GM21717 (cell line): ENCODE measurements at regions not wholly inside any gene's neighbourhood (a gene's known extent, or its start where the extent isn't known, plus 50 kb on each side); places are given as distances from the start of the nearest gene placed in this dataset.
"Not testable (repeated sequence)": the region's sequence is repeated elsewhere in the genome, so short reads cannot be mapped to it uniquely, and the experiment has no call there.

Experiments used
- ATAC-seq: cut with Tn5 transposase; IDR thresholded peaks from one replicate; pipeline ENCODE4 v1.9.1; 2021; ENCODE audit warnings: mild to moderate bottlenecking, moderate library complexity; ENCODE audit not compliant: unreplicated experiment

DNA sequence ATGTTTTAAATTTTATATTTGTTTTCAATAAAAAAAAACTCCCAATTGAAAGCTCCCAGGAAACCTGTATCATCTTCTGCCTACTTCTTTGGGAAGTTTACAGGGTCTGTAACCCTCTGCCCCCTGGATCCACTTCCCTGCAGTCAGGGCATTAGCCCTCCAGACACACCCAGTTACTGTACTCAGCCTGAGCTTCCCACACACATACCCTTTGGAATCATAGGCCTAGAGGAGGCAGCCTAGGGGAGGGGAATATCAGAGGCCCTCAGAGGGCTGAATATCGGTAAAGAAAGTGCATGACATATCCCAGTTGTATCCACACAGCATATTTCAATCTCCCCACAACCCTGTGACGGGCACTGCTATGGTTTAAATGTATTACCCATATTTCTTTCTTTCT is 56.2 kb upstream of the TFPI start:
- not testable (repeated sequence) for ATAC-seq

- ATAC-seq = no peak
Measured at GRCh38 chr2:187612857-187613256, 58.6 kb upstream of the TFPI start.

DNA sequence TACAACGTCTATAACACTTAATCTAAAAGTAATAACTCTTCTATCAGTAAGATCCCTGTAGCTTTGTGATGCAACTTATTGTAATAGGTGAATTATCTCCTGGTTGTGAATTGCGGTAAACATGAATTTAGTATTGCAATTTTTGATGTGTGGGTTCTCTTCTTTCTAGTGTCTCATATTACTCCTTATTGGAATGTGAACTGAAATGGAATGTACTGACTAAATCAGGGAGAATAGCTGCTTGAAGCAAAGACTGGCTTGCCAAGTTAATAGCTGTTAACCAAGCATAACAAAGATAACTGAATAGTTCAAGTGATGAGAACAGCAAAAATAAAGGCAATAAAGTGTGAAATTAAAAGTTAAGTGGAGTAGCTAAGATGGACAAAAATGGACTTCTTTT is 60.5 kb upstream of the TFPI start:
- no peak for ATAC-seq

GRCh38 chr2:187615364-187615763 is 61.1 kb upstream of the TFPI start:
- ATAC-seq = no peak

GRCh38 chr2:187615902-187616301 is 61.7 kb upstream of the TFPI start:
- ATAC-seq = no peak

GRCh38 chr2:187617120-187617519 is 62.9 kb upstream of the TFPI start:
- ATAC-seq = no peak

- no peak for ATAC-seq
Measured at GRCh38 chr2:187617905-187618304, 63.7 kb upstream of the TFPI start.

GRCh38 chr2:187618813-187619212 is 64.6 kb upstream of the TFPI start:
- no peak for ATAC-seq

GRCh38 chr2:187627153-187627552 is 72.9 kb upstream of the TFPI start:
- no peak for ATAC-seq

DNA sequence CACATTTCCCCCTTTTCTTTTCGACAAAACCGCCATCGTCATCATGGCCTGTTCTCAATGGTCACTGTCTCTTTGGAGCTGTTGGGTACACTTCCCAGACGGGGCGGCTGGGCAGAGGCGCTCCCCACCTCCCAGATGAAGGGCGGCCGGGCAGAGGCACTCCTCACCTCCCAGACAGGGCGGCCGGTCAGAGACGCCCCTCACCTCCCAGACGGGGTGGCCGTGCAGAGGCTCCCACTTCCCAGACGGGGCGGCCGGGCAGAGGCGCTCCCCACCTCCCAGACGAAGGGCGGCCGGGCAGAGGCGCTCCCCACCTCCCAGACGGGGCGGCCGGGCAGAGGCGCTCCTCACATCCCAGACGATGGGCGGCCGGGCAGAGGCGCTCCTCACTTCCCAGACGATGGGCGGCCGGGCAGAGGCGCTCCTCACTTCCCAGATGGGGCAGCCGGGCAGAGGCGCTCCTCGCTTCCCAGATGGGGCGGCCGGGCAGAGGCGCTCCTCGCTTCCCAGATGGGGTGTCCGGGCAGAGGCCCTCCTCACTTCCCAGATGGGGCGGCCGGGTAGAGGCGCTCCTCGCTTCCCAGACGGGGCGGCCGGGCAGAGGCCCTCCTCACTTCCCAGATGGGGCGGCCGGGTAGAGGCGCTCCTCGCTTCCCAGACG is 82.6 kb upstream of the TFPI start:
- not testable (repeated sequence) for ATAC-seq

DNA sequence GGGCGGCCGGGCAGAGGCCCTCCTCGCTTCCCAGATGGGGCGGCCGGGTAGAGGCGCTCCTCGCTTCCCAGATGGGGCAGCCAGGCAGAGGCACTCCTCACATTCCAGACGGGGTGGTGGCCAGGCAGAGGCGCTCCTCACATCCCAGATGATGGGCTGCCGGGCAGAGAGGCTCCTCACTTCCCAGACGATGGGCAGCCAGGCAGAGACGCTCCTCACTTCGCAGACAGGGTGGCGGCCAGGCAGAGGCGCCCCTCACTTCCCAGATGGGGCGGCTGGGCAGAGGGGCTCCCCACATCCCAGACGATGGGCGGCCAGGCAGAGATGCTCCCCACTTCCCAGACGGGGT is 83.1 kb upstream of the TFPI start:
- ATAC-seq = not testable (repeated sequence)

DNA sequence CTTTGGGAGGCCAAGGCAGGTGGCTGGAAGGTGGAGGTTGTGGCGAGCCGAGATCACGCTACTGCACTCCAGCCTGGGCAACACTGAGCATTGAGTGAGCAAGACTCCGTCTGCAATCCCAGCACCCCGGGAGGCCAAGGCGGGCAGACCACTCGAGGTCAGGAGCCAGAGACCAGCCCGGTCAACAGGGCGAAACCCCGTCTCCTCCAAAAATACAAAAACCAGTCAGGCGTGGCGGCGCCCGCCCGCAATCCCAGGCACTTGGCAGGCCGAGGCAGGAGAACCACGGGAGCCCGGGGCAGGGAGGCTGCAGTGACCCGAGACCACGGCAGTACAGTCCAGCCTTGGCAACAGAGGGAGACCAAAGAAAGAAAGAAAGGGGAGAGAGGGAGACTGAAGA is 83.5 kb upstream of the TFPI start:
- not testable (repeated sequence) for ATAC-seq

- no peak for ATAC-seq
Measured at GRCh38 chr2:187638840-187639239, 84.6 kb upstream of the TFPI start.

- no peak for ATAC-seq
Measured at GRCh38 chr2:187640926-187641510, 86.8 kb upstream of the TFPI start.

DNA sequence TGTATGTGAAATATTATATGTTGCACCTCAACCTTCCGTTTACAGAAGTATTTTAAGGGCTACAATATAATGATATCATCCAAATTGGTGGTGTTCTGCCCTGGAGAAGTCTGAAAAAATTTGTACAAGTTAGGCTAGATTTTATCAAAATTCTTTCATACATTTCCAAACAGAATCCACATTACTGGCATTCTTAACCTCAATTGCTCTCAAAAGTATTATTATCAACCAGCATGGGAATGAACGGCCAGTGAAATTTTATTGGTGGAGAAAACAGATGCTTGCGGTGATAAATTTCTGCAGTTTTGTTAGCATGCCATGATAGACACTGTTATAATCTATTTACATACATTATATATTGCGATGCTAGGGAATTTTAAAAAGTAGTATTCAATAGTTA is 88.3 kb upstream of the TFPI start:
- no peak for ATAC-seq

DNA sequence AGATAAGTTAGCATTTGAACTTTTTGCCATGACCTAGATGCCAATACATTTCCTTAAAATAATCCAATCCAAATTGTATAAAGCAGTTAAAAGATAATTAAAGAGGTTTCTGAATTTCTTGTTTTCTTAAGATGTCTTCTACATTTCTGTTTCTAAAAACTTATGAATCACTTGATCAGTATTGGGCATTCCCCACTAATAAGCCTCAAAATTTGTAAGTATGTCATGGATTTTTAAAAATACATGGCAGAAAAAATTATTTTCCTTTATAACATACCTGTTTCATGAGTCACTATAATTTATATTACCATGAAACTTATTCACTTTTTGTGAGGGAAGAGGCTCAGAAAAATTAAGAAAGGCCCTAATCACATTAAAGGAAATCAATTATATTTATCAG is 90.3 kb upstream of the TFPI start:
- no peak for ATAC-seq

GRCh38 chr2:187644981-187645380 is 90.7 kb upstream of the TFPI start:
- ATAC-seq = no peak

- ATAC-seq = no peak
Measured at GRCh38 chr2:187646556-187646955, 92.3 kb upstream of the TFPI start.

- ATAC-seq = no peak
Measured at GRCh38 chr2:187654535-187654934, 100.3 kb upstream of the TFPI start.

GRCh38 chr2:187655001-187655400 is 100.8 kb upstream of the TFPI start:
- ATAC-seq = no peak

DNA sequence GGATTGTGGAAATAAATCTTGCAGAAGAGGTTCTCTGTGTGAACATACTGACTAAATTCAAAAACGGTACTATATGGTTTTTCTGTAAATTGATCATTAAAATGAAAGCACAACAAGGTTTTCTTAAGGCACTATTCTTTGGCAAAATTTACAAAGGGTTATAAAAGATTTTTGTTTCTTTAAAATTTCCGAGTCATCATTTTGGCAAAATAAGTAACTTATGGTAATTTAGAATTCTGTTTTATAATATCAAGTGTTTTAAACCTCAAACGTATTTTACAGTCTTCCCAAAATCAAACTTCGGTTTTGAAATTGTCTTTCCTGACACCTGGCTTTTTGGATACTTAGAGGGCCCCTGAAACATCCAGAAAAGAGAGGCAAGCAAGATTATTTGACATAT is 101.9 kb upstream of the TFPI start:
- no peak for ATAC-seq

GRCh38 chr2:187658952-187659525 is 104.8 kb upstream of the TFPI start:
- ATAC-seq = no peak

DNA sequence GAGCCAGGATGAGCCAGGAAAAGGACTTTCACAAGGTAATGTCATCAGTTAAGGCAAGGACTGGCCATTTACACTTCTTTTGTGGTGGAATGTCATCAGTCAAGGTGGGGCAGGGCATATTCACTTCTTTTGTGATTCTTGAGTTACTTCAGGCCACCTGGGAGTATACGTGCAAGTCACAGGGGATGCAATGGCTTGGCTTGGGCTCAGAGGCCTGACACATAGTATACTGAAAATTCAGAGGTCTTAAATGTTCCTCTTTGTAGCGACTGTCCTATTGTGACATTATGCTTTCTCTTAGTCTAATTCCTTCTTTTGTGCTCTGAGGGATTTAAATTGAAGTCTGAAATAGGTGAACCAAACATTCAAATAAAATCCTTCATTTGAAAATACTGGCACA is 121.8 kb upstream of the TFPI start:
- ATAC-seq = not testable (repeated sequence)
